CD14-positive monocyte (primary cell): ENCODE measurements at regions not wholly inside any gene's neighbourhood (a gene's known extent, or its start where the extent isn't known, plus 50 kb on each side); places are given as distances from the start of the nearest gene placed in this dataset.

Source experiments
- DNase-seq, 3 donors: peaks; one replicate each; pipeline ENCODE4 v3.0.0-alpha.2; 2011 to 2022
- H2AFZ ChIP-seq: 2 replicates; pipeline ENCODE4 v1.6.0; 2012; ENCODE audit warnings: mild to moderate bottlenecking, low read depth, low read length, inconsistent platforms; ENCODE audit not compliant: insufficient read depth, poor library complexity, severe bottlenecking
- H3K27ac ChIP-seq, 2 donors: 1 replicate in 1 of 2; 2 replicates in 1 of 2; pipeline ENCODE4 v1.5.1; 2012 to 2013; ENCODE audit warnings: low read length in 2 of 2, control low read depth in 1 of 2, inconsistent platforms in 1 of 2, low read depth in 1 of 2, mild to moderate bottlenecking in 1 of 2
- H3K27me3 ChIP-seq, 2 donors: one replicate each; pipeline versions ENCODE4 v1.6.0 to v1.6.1; 2011 to 2013; ENCODE audit warnings: low read length in 2 of 2; ENCODE audit not compliant: control insufficient read depth in 2 of 2, insufficient read depth in 2 of 2
- H3K36me3 ChIP-seq, 2 donors: replicated peaks in 1 of 2; 1 replicate in 1 of 2; 2 replicates in 1 of 2; pipeline versions ENCODE4 v1.5.1 to v1.6.1; 2012 to 2013; ENCODE audit warnings: low read length in 2 of 2, control low read depth in 1 of 2, inconsistent platforms in 1 of 2, mild to moderate bottlenecking in 1 of 2; ENCODE audit not compliant: insufficient read depth in 2 of 2, control insufficient read depth in 1 of 2
- H3K4me1 ChIP-seq, 2 donors: 1 replicate in 1 of 2; 2 replicates in 1 of 2; pipeline versions ENCODE4 v1.5.1 to v1.6.1; 2012 to 2013; ENCODE audit warnings: low read length in 2 of 2, control low read depth in 1 of 2, inconsistent platforms in 1 of 2, mild to moderate bottlenecking in 1 of 2, moderate library complexity in 1 of 2; ENCODE audit not compliant: insufficient read depth in 2 of 2, control insufficient read depth in 1 of 2
- H3K4me2 ChIP-seq: replicated peaks from 2 replicates; pipeline ENCODE3; 2012; ENCODE audit warnings: low read length, moderate library complexity, mild to moderate bottlenecking; ENCODE audit not compliant: poor library complexity, severe bottlenecking; ENCODE audit errors: extremely low read depth
- H3K4me3 ChIP-seq, 3 experiments: fragments of 200-600 bp in 1 of 3; sonication (generic) in 1 of 3; replicated peaks in 1 of 3; 1 replicate in 2 of 3; 2 replicates in 1 of 3; pipeline ENCODE4 v1.5.1; 2011 to 2013; ENCODE audit warnings: low read length in 3 of 3, mild to moderate bottlenecking in 3 of 3, control low read depth in 2 of 3, low read depth in 2 of 3, inconsistent platforms in 1 of 3, moderate library complexity in 1 of 3
- H3K79me2 ChIP-seq: 2 replicates; pipeline ENCODE4 v1.6.0; 2012; ENCODE audit warnings: mild to moderate bottlenecking, control low read depth, inconsistent platforms, low read length, moderate library complexity; ENCODE audit not compliant: insufficient read depth
- H3K9ac ChIP-seq: 2 replicates; pipeline ENCODE4 v1.6.0; 2017; ENCODE audit warnings: low read length, mild to moderate bottlenecking; ENCODE audit not compliant: insufficient read depth, poor library complexity, severe bottlenecking
- H3K9me3 ChIP-seq, 2 donors: replicated peaks in 1 of 2; 1 replicate in 1 of 2; 2 replicates in 1 of 2; pipeline versions ENCODE4 v1.5.1 to v1.6.1; 2012 to 2013; ENCODE audit warnings: low read length in 2 of 2, control low read depth in 1 of 2; ENCODE audit not compliant: control insufficient read depth in 1 of 2, insufficient read depth in 1 of 2
- H4K20me1 ChIP-seq: 2 replicates; pipeline ENCODE4 v1.6.0; 2012; ENCODE audit warnings: mild to moderate bottlenecking, low read length, control low read depth, moderate library complexity; ENCODE audit not compliant: insufficient read depth
- H3K27ac Mint-ChIP-seq, 7 donors: one replicate each; pipeline ENCODE4 v1.8.0; 2020; ENCODE audit warnings: mild to moderate bottlenecking in 7 of 7, mixed read lengths in 7 of 7, moderate library complexity in 6 of 7, inconsistent platforms in 2 of 7
- H3K27me3 Mint-ChIP-seq, 3 donors: one replicate each; pipeline ENCODE4 v1.8.0; 2021 to 2022; ENCODE audit warnings: low read depth in 3 of 3, mild to moderate bottlenecking in 3 of 3, mixed read lengths in 3 of 3, moderate library complexity in 3 of 3, inconsistent platforms in 1 of 3
- H3K36me3 Mint-ChIP-seq, 2 donors: one replicate each; pipeline ENCODE4 v1.8.0; 2020; ENCODE audit warnings: mixed read lengths in 2 of 2, inconsistent platforms in 1 of 2, mild to moderate bottlenecking in 1 of 2
- H3K4me1 Mint-ChIP-seq: one replicate; pipeline ENCODE4 v1.8.0; 2020; ENCODE audit warnings: mild to moderate bottlenecking, mixed read lengths
- H3K4me3 Mint-ChIP-seq, 2 donors: one replicate each; pipeline ENCODE4 v1.8.0; 2020; ENCODE audit warnings: mild to moderate bottlenecking in 2 of 2, mixed read lengths in 2 of 2, moderate library complexity in 1 of 2
- H3K9me3 Mint-ChIP-seq, 7 donors: one replicate each; pipeline ENCODE4 v1.8.0; 2020 to 2022; ENCODE audit warnings: mixed read lengths in 7 of 7, mild to moderate bottlenecking in 6 of 7, moderate library complexity in 6 of 7, inconsistent platforms in 2 of 7
- WGBS: methylation state at CpG from one replicate; pipeline ENCODE4 v1.1.5; 2013; ENCODE audit warnings: missing lambda C conversion rate; ENCODE audit not compliant: insufficient coverage; 5-methylcytosine and 5-hydroxymethylcytosine counted together
- intact Hi-C, 2 donors: fragments of 100-400 bp; cut with micrococcal nuclease; formaldehyde crosslinking; loops; one replicate each; pipeline versions ENCODE4 v1.15.0 to v1.15.1; 2023
- TF ChIP-seq, protein P1 (sequence below): fragments of 200-600 bp; IDR thresholded peaks from one replicate; pipeline ENCODE4 v1.8.0; 2022; ENCODE audit warnings: antibody characterized with exemption, mild to moderate bottlenecking

DNA sequence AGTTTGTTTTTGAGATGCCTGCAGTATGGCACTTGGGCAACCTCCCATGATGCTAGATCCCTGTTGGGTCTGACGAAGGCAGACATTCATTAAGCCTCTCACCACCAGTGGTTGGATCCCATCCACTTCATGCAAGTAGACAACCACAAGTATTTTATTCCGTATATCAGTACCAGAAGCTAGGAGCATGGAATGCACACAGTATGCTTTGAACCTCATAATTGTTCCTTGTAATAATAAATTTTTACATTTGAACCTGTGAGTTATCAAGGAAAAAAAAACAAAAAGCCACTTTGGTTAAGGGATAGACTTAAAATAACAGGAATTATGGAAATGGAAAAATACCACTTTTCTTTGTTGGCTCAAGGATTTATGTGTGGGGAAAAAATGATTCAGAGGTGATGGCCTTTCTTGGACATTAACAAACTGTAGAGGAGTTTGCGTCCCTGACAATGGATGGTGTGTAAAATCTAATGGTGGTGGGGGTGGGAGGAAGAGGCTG is 107.1 kb upstream of the KCNJ16 start:
- TF ChIP-seq, protein P1, sequence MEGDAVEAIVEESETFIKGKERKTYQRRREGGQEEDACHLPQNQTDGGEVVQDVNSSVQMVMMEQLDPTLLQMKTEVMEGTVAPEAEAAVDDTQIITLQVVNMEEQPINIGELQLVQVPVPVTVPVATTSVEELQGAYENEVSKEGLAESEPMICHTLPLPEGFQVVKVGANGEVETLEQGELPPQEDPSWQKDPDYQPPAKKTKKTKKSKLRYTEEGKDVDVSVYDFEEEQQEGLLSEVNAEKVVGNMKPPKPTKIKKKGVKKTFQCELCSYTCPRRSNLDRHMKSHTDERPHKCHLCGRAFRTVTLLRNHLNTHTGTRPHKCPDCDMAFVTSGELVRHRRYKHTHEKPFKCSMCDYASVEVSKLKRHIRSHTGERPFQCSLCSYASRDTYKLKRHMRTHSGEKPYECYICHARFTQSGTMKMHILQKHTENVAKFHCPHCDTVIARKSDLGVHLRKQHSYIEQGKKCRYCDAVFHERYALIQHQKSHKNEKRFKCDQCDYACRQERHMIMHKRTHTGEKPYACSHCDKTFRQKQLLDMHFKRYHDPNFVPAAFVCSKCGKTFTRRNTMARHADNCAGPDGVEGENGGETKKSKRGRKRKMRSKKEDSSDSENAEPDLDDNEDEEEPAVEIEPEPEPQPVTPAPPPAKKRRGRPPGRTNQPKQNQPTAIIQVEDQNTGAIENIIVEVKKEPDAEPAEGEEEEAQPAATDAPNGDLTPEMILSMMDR = no peak
- Histone ChIP-seq H3K27me3 (no peaks in the 10 kb centered on the region), H3K79me2 (no peaks in the 10 kb centered on the region), H3K9ac (no peak overlapping the region), H3K4me3 (no peak overlapping the region), H3K36me3 (no peaks in the 10 kb centered on the region), H3K4me1 (no peaks in the 10 kb centered on the region), H3K4me2 (no peak overlapping the region), H2AFZ (no peak overlapping the region), H4K20me1 (no peaks in the 10 kb centered on the region), H3K9me3 (no peaks in the 10 kb centered on the region), H3K27ac (no peak overlapping the region)
- no peaks in the 10 kb centered on the region for H3K4me1 Mint-ChIP-seq
- H3K9me3 Mint-ChIP-seq = peaks cover 2 to 16% (median 7%) of the 10 kb centered on the region in 7 donors
- no peak overlapping the region for H3K27ac Mint-ChIP-seq
- WGBS = 86% methylated on average over 2 of the region's 3 CpGs
- no peaks in the 10 kb centered on the region for H3K36me3 Mint-ChIP-seq
- peaks cover 0 to 2% (median 0%) of the 10 kb centered on the region in 3 donors for H3K27me3 Mint-ChIP-seq
- no peak overlapping the region for H3K4me3 Mint-ChIP-seq
- DNase-seq = no peak
- intact Hi-C loops = no loop called here

DNA sequence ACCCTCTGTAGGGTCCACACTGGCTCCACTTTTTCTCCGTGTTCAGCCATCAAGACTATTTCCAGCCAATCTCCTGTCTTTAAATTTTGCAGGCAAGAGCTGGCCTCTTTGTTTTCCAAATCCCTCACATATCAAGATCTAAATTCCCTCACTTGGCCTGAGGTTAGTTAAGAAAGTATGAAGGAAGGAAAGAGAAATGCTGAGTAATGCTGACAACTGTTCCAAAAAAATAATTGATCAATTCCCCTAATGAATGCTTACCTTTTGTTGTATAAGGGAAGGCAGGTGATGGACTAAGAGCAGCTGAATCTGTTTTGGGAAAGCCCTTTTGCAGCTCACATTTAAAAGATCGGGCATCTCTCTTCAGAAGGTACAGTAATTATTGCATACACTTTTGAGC is 105.1 kb upstream of the KCNJ16 start:
- Mint-ChIP-seq H3K27ac (no peak overlapping the region), H3K4me1 (no peaks in the 10 kb centered on the region), H3K36me3 (no peaks in the 10 kb centered on the region), H3K27me3 (peaks cover 0 to 2% (median 0%) of the 10 kb centered on the region in 3 donors), H3K4me3 (no peak overlapping the region), H3K9me3 (peaks cover 2 to 18% (median 8%) of the 10 kb centered on the region in 7 donors)
- no peak overlapping the region for H3K4me2 ChIP-seq
- H3K4me3 ChIP-seq = no peak overlapping the region
- DNase-seq = no peak
- H2AFZ ChIP-seq = no peak overlapping the region
- H3K79me2 ChIP-seq = no peaks in the 10 kb centered on the region
- H3K9me3 ChIP-seq = peaks cover 0 to 6% of the 10 kb centered on the region in 2 donors
- no peaks in the 10 kb centered on the region for H3K4me1 ChIP-seq
- no peaks in the 10 kb centered on the region for H3K27me3 ChIP-seq
- WGBS = 57% methylated on average over 1 of the region's 2 CpGs
- H4K20me1 ChIP-seq = no peaks in the 10 kb centered on the region
- no peak overlapping the region for H3K9ac ChIP-seq
- intact Hi-C loops = no loop called here
- H3K36me3 ChIP-seq = no peaks in the 10 kb centered on the region
- TF ChIP-seq, protein P1 = no peak
- H3K27ac ChIP-seq = no peak overlapping the region
